HG03175 (cell line): ENCODE measurements at regions not wholly inside any gene's neighbourhood (a gene's known extent, or its start where the extent isn't known, plus 50 kb on each side); places are given as distances from the start of the nearest gene placed in this dataset.
A peak's percentile ranks its signal among the peaks of the same experiment; 100 is the strongest.

Experiments used
- ATAC-seq: cut with Tn5 transposase; IDR thresholded peaks from one replicate; pipeline ENCODE4 v1.9.1; 2021; ENCODE audit warnings: mild to moderate bottlenecking, moderate library complexity; ENCODE audit not compliant: unreplicated experiment

DNA sequence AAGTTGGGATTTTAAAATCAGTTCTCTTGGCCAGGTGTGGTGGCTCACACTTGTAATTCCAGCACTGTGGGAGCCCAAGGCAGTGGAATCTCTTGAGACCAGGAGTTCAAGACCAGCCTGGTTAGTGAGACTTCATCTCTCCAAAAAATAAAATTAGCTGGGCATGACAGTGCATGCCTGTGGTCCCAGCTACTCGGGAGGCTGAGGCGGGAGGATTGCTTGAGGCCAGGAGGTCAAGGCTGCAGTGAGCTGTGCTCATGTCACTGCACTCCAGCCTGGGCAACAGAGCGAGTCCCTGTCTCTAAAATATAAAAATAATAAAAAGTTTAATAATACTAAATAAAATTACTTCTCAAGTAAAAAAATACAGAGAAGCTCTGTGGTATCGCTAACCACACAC is 77.5 kb downstream of the FOXA2 start:
- ATAC-seq, result no peak

DNA sequence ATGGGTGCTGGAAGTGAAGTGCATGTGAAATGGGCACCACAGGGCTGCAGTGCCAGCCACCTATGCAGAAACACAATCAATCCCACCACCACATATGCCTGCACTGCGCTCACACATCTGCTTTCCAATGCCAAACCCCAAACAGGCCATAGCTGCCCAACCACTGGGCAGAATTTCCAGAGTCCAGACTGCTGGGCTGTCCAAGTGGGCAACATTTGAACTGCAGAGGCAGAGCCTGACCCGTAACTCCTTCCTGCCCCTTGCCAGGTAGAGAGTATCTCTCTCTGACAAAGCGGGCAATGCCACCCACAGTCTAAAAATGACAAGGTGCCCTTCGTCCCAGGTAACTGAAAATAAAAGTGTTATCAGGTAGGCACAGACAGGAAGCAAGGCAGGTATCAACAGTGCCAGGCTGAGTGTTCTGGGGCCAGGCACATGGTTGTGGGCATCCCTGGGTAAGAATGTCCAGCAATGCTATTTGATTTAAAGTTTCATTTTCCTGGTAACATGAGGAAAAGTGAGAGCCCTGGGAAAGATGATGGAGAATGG is 79.5 kb downstream of the FOXA2 start:
- no peak for ATAC-seq

DNA sequence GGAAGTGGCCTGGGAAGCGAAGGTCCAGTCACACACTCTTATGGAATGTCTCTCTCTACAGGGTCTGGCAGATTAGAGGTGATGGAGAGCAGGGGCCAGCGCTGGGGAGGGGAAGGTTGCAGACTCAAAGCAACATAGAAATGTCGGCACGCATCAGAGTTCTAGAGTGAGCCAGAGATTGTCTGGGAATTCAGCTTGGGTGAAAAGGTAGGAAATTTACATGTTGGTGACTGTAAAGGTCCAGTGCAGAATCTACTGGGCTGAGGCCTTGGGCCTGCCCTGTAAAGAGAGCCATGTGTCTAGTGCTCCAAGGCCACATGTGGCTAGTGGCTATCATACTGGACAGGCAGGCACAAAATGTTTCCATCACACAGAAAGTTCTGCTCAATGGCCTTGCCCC is 80.8 kb downstream of the FOXA2 start:
- no peak for ATAC-seq

DNA sequence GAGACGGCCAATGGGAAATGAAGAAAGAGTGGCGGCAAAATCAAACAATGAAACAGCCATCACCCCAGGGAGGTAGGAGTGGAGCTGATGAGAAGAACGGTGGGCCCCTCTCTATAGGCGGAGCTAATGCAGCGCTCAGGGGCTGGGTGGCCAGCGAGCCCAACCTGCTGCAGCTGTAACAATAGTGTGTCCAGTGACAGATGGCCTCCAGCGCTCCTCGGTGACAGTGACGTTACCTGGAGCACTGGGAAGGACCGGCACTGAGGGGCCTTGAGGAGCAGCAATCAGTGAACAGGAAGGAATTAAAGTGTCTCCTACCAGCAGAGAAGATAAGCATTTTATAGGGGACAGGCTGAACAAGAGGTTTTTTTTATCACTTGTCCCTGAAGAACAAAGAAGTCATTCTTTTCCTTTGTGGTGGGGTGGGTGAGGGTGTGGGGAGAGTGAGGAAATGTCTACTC is 81.6 kb downstream of the FOXA2 start:
- ATAC-seq, result no peak

DNA sequence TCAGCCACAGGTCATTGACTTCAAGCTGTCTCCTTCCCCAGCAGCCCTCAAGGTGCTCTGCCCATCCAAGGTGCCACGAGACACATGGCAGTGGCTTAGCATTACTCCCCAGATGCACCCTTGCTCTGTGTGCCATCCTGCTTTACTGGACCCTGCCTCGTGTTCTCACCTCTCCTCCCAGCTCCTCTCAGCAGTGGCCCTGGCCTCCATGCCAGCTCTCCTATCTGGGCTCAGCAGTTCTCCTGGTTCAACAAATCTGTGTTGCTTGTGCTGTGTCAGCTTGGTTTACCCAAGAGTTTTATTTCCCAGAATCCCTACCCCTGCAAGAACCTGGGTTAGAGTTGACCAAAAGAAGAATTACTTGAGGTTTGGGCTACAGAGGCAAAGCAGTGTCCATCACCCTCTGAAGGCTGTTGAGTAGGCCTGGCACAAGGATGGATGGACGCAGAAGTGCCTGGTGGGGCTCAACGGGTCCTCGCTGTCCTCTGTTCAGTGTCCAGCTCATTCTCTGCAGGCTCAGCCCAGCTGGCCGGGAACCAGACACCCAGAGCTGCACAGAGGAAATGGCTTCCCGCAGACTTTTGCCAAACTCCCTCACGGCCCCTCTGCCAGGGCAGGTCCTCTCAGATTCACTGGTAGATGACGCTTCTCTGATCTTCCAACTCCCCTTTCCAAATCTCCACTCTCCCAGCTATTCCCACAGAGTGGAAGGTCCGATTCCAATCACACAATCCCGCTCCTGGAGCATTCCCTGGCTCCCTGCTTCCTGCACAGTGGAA is 82.6 kb downstream of the FOXA2 start:
- no peak for ATAC-seq

DNA sequence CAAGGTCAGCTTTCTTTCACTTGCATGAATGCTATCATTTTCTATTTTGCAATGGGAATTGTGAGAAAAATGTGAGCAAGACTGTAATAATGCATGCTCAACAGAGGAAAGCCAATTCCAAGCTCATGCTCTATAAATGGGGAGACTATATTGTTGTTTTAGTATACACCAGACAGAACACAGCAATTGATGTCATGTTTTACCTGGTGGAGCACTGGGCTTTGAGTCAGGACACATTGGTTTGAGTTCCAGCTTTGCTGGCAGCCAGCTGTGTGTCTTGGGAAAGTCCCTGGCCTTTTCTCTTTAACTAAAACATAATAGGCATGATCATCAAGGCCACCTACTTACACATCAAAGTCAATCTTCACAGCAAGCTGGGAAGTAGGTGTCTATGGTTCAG is 83.3 kb downstream of the FOXA2 start:
- ATAC-seq, result no peak

DNA sequence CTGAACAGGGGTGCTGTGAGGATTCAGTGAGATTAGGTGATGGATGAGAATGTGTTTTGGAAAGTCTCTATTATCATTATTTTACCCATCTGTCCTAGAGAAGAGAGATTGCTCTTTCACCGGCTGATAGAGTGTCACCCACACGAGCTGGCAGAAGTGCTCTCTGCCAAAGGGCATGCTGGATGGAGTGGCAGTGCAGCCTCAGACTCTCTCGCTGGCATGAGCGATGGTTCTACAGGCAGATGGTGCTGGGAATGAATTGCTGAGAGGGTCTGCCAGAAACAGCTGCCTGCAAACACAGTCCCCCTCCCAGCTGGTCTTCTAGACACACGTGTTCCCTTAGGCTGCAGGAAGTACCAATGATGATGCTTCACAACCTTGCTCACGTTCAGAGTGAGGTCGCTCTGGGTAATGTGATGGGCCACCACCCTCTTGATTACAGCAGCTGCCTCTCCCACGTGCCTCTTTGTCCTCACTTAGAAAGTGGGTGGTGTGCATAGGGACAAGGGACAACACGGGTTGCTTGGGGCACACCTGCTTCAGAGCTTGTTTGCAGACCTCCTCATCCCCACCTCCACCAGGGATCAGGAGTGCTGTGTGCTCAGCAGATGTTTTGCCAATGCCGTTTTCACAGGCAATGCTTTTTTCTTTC is 84.7 kb downstream of the FOXA2 start:
- ATAC-seq, result no peak

DNA sequence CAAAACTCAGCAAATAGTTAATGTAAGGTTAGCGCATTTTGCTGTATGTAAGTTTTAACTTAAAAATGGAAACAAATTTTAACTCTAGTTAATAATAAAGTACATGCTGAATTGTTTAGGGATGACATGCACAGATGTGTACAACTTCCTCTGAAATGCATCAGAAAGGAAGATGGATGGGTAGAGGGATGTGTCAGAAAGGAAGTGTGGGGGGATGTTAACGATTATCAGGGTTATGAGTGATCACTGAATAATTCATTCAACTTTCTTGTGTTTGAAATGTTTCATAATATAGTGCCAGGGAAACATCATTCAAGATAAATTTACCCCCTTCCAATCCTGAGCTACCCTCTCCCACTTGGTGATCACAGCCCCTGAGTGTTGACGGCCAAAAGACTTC is 87.6 kb downstream of the FOXA2 start:
- ATAC-seq, result no peak

DNA sequence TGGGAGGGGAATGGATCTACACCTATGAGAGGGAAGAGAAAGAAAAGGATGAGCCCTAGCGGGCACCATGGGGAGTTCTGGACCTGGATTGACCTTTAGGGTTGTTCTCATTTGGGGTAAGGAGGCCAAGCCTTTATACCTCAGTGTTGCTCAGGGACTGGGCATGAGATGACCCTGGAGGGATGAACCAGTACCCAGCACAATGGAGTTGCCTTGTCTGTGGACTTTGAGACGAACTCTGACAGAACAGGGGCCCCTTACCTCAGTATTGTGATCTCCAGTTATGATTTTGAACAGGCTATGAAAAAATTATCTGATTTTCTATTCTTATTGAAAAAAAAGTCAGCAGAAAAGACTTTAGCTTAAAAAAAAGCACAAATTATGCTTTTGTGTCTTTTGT is 88.6 kb downstream of the FOXA2 start:
- ATAC-seq, result no peak

DNA sequence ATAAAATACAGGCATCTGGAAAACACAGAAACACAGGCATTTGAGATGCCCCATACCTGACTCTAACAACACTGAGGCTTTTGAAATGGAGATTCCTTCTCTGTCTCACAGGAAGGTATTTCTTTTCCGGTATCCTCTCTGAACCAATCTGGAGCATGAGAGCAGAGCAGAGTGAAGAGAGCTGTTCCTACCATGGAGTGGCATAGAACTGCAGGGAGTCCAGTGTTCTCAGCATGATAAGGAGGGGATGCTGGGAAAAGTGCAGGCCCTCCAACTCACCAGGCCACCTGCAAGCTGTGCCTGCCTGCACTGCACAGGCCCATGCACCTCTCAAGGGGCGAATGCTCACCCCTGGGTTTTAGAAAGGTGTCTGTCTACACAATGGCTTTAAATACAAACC is 89.2 kb downstream of the FOXA2 start:
- ATAC-seq, result no peak

DNA sequence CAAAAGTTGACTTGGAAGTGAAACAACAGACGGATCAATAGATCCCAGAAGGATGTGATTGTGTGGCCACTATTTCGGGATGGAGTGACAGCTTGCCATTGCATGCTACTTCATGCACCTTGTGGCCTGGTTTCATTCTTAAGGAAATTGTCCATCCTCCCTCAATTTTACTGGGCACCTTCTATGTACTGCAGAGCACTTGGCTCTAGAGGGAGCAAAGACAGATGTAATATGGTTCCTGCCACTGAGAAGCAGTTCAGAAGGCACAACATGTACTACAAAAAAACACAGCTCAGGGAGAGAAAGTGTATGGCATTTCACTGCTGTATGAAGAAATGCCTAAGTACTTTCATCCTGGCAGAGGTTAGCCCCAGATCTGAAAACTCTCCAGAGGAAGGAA is 91.9 kb downstream of the FOXA2 start:
- ATAC-seq, result no peak

DNA sequence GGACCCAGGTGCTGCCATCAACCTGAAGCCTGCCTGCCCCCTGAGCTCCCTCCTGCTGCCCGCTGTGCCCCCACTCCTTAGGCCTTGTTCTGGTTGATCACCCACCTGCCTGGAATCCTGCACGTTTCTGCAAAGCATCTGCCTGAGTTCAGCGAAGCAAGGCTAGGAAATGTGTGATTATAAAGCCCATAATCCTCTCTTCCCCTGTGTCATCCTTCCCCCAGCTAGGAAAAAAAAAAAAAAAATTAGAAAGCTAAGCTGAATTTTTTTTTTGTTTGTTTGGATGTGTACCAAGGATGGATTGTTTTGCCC is 93.2 kb downstream of the FOXA2 start:
- no peak for ATAC-seq

DNA sequence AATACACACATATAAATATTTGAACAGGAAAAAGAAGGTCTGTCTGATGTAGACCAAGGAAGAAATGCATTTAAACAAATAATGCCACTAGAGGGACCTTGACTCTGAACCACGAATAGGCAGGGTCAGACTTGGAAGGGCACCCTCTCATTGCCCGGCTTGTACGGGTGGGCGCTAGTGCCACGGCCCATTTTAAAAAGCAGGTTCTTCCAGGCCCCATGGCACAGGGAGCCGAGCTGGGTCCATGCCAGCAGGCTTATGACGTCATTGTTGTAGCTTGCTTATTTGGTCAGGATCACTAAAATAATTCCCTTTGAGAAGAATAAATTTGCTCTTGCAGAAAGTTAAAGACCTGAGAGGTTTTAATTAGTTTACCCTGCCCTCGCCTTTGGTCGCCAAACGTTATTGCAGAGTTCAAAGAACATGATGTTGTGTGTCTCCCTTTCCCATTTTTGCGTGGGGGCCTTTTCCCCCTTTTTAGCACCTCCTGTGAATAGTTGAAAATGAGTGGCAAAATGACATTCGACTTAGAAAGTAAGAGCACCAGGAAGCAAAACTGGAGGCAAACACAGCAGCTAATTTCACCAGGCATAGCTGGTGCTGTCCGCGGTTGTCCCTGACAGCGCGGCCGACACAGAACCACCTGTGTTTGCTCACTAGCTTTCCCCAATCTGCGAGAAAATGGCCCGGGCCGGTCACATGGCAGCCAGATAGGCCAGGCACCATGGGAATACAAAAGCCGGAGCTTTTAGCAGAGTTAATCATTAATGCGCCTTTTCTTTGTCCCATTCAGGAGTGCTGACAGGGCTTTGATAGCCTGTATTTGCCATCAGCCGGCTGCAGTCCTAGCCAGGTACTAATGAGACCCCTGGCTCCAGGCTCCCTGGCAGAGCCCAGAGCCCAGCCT is 93.8 kb downstream of the FOXA2 start:
- ATAC-seq, result no peak

DNA sequence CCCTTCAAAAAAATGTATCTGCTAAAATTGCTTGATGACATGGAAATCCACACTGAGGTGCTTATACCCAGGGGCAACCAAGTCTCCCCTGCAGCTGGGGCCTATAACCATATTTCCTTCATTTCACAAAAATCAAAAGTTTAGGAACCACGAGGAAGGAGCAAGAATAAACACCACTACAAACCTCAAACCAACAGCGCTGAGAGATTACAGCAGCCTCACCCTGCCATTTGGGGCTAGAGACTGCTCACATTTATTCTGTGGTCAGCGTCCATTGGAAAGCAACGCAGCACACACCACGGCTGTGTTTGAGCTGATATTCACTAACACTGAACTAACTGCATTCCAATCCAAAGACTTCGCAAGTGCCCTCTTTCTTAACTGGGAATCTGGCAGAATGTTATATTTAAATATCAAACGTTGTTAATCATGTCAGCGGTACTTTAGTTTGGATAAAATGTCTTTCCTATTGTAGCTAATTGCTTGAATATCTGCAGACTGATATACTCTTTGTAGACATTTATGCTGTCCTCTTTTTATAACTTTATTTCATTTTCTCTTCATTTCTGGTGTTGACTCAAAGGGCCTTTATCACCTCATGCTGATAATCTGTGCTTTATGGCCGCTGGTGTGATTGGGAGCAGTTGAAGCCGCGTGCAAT is 94.6 kb downstream of the FOXA2 start:
- ATAC-seq, result no peak

DNA sequence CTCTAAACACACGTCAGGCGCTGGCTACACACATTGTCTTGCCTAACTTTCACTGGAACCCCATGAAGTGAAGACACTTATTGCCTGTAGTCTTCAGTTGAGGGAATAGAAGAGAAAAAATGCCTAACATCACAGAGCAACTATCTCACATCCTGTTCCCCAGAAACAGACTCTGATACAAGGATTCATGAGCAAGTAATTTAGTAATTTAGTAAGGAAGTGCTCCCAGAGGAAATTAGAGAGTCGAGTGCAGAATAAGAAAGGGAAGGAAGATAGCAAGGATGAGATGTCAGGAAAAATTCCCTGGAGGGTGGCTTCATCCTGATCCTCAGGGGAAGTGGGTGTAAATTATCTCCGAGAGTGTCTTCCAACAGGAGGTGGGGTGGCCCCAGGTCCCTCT is 104.0 kb downstream of the FOXA2 start:
- ATAC-seq, result no peak

DNA sequence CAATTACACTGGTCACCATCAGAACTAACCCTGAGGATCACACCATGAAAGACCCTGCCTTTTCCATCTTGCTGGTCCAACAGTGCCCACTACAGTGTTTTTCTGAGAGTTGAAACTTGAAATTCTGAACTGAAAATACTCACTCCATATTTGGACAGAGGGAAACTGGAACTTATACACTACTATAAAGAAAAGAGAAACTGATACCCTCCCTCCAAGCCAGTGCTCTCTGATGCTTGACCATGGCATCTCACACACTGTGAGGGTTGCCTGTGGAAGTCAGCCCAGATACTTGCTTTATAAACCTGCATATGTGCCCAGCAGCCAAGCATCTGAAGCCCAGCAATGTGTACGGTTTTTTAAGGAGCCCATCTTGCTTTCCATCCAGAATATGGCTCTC is 108.7 kb downstream of the FOXA2 start:
- peak; percentile 58 for ATAC-seq

DNA sequence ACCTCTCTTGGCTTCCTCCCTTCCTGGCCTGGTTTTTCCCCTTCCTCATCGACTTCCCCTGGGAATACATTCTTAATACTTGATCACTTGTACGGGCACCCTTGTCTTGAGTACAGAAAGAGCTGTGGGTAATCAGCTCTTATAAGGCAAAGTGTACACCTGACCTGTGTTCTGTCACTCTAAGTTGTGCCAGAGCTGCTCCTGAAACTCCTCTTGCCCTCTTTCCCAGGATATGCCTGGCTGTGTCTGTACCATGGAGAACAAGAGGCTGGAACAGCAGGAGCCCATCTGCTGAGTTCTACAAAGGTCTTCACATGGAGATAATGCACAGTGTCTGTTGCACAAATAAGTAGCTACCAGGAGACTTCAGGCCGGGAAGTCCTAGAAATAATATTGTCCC is 110.1 kb downstream of the FOXA2 start:
- ATAC-seq, result no peak

DNA sequence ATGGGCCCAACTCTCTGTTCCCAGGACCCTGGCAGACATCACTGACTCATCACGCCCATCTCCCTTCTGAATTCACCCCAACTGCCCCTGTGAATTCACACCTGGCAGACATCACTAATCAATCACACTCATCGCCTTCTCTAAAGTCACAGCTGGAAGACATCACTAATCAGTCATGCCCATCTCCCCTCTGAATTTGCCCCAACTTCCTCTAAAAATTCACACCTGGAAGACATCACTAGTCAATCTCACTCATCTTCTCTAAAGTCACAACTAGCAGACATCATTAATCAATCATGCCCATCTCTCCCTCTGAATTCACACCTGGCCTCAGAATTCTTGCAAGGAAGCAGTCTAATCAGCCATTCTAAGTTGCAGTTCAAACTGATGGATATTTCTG is 111.1 kb downstream of the FOXA2 start:
- no peak for ATAC-seq

DNA sequence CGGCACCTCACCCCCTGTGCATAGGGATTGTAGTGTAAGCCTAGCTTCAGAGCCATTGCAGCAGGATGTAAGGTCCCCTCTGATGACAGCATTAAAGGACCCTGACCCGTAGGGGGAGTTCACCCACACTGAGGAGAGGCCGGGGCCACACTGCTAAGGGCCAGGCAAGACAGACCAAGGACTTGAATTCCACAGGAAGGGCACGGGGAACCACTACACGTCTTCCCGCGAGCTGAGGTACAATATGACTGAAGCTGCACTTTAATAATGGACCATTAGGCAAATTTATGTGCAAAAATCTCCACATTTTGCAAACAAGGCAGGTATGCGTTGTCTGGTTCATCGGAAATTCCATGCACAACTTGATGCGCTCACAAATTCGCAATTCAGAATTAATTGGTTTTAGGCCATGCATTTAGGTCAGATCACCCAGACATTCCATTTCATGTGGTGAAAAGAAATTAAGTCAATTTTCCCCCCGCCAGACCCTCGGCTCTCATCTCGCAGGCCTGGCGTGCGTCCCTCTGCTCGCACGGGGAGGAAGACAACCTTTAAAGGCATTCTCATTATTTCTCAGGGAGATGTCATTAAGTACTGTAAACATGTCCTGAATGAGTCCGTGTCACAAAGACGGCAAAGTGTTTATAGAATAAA is 111.8 kb downstream of the FOXA2 start:
- ATAC-seq, result no peak

DNA sequence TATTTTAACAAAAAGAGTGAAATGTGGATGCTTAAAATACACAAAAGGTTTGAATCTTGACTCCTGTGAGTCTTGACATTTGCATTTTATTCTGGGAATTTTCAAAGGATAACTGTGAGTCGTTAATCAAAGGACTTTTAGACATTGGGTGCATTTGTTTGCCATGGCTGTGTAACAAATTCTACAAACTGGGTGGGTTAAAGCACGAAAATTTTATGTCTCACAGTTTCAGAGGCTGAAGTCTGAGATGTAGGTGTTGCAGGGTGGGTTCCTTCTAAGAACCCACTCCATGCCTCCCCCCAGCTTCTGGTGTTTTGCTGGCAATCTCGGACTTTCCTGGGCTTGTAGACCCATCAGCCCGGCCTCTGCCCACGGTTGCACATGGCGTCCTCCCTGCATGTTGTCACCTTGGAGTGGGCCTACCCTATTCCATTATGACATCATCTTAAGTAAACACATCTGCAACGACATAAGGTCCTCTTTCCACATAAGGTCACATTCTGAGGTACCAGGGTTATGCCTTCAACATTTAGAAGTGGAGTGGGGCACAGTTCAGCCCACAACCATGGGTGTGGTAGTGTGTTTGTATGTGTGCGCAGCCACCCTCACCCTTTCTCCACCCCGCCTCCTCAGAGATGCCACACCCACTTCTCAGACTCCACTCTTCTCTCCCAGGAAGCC is 113.1 kb downstream of the FOXA2 start:
- no peak for ATAC-seq
